H1 (cell line): ENCODE measurements at regions not wholly inside any gene's neighbourhood (a gene's known extent, or its start where the extent isn't known, plus 50 kb on each side); places are given as distances from the start of the nearest gene placed in this dataset.

ENCODE experiments used
- CTCF ChIA-PET: fragments of 300-600 bp; sonication (Branson Sonifier 250); formaldehyde crosslinking; loops from one replicate; lab custom pipeline; 2021; ENCODE audit not compliant: partially characterized antibody; lab: Charles Lee
- POLR2A ChIA-PET: fragments of 300-600 bp; sonication (Branson Sonifier 250); formaldehyde crosslinking; loops from one replicate; lab custom pipeline; 2021; ENCODE audit warnings: inconsistent platforms; ENCODE audit not compliant: partially characterized antibody; lab: Charles Lee
- DNase-seq, 2 experiments: peaks; one replicate each; pipeline versions ENCODE4 v3.0.0 to v3.0.0-alpha.2; 2010 to 2022; ENCODE audit warnings: low spot score in 2 of 2, low read depth in 1 of 2, mixed read lengths in 1 of 2
- FAIRE-seq: peaks from 2 replicates; lab custom pipeline; 2011; peaks lifted over from hg19 to GRCh38; lab: Jason Lieb, UNC
- H2AFZ ChIP-seq: 2 replicates; pipeline ENCODE4 v1.8.1; 2012; ENCODE audit warnings: low read length, inconsistent platforms
- H2AK5ac ChIP-seq: 2 replicates; pipeline ENCODE4 v1.6.1; 2013; ENCODE audit warnings: low read depth, low read length
- H2BK120ac ChIP-seq: replicated peaks from 2 replicates; pipeline ENCODE3; 2013; ENCODE audit warnings: low read depth, low read length, inconsistent platforms
- H2BK12ac ChIP-seq: 2 replicates; pipeline ENCODE4 v1.6.1; 2013; ENCODE audit warnings: low read depth, low read length
- H2BK15ac ChIP-seq: 2 replicates; pipeline ENCODE4 v1.6.1; 2013; ENCODE audit warnings: low read length
- H2BK20ac ChIP-seq: 2 replicates; pipeline ENCODE4 v1.6.1; 2013; ENCODE audit warnings: low read length
- H2BK5ac ChIP-seq: 2 replicates; pipeline ENCODE4 v1.6.1; 2013; ENCODE audit warnings: low read depth, low read length
- H3K14ac ChIP-seq: 2 replicates; pipeline ENCODE4 v1.6.1; 2013; ENCODE audit warnings: inconsistent platforms; ENCODE audit not compliant: insufficient read length
- H3K18ac ChIP-seq: 2 replicates; pipeline ENCODE4 v1.6.1; 2013; ENCODE audit warnings: low read length; ENCODE audit errors: extremely low read depth
- H3K23ac ChIP-seq: 2 replicates; pipeline ENCODE4 v1.6.1; 2013; ENCODE audit warnings: inconsistent platforms; ENCODE audit not compliant: insufficient read length
- H3K23me2 ChIP-seq: 2 replicates; pipeline ENCODE4 v1.6.1; 2013; ENCODE audit warnings: low read depth, low read length
- H3K27ac ChIP-seq: 2 replicates; pipeline ENCODE4 v1.6.1; 2011; ENCODE audit warnings: low read depth, low read length, inconsistent platforms
- H3K27me3 ChIP-seq, 4 experiments: replicated peaks in 1 of 4; 1 replicate in 1 of 4; 2 replicates in 3 of 4; pipeline versions ENCODE4 v1.6.1 to v1.8.1; 2011 to 2013; ENCODE audit warnings: low read length in 3 of 4, mild to moderate bottlenecking in 3 of 4, inconsistent platforms in 2 of 4, mixed read lengths in 2 of 4, moderate library complexity in 1 of 4; ENCODE audit not compliant: control insufficient read depth in 3 of 4, insufficient read depth in 3 of 4; ENCODE audit errors: extremely low read depth in 1 of 4
- H3K36me3 ChIP-seq, 4 experiments: 2 replicates each; pipeline versions ENCODE4 v1.6.1 to v1.8.1; 2011 to 2013; ENCODE audit warnings: mild to moderate bottlenecking in 4 of 4, low read length in 3 of 4, moderate library complexity in 2 of 4, control low read depth in 1 of 4, inconsistent platforms in 1 of 4; ENCODE audit not compliant: insufficient read depth in 4 of 4, control insufficient read depth in 2 of 4
- H3K4ac ChIP-seq: replicated peaks from 2 replicates; pipeline ENCODE3; 2013; ENCODE audit warnings: low read length, low read depth, mixed read lengths, inconsistent platforms; ENCODE audit not compliant: insufficient read length
- H3K4me1 ChIP-seq, 4 experiments: replicated peaks in 1 of 4; 1 replicate in 1 of 4; 2 replicates in 3 of 4; pipeline versions ENCODE4 v1.6.1 to v1.8.1; 2011 to 2013; ENCODE audit warnings: low read length in 3 of 4, inconsistent platforms in 2 of 4, mixed read lengths in 1 of 4; ENCODE audit not compliant: insufficient read depth in 4 of 4, control insufficient read depth in 3 of 4
- H3K4me2 ChIP-seq, 2 experiments: 2 replicates each; pipeline versions ENCODE4 v1.6.1 to v1.8.1; 2011 to 2013; ENCODE audit warnings: low read depth in 2 of 2, low read length in 2 of 2, control low read depth in 1 of 2, inconsistent platforms in 1 of 2, mild to moderate bottlenecking in 1 of 2; ENCODE audit not compliant: insufficient read depth in 1 of 2
- H3K4me3 ChIP-seq, 4 experiments: fragments of 200-600, 300-600 bp in 1 of 4; sonication (generic), shearing (Covaris generic), sonication (Bioruptor Twin) in 1 of 4; 2 replicates each; pipeline versions ENCODE4 v1.5.1 to v1.8.1; 2011 to 2016; ENCODE audit warnings: low read length in 4 of 4, low read depth in 3 of 4, control low read depth in 2 of 4, inconsistent platforms in 2 of 4, mild to moderate bottlenecking in 2 of 4, mixed read lengths in 1 of 4, moderate library complexity in 1 of 4; ENCODE audit not compliant: insufficient read depth in 2 of 4; ENCODE audit errors: extremely low read depth in 1 of 4
- H3K56ac ChIP-seq: replicated peaks from 2 replicates; pipeline ENCODE3; 2013; ENCODE audit warnings: low read depth, mild to moderate bottlenecking, mixed read lengths, low read length, inconsistent platforms; ENCODE audit not compliant: insufficient read length
- H3K79me1 ChIP-seq: 2 replicates; pipeline ENCODE4 v1.6.1; 2013; ENCODE audit warnings: low read depth, low read length, control low read depth
- H3K79me2 ChIP-seq, 2 experiments: 2 replicates each; pipeline versions ENCODE4 v1.6.1 to v1.8.1; 2012 to 2013; ENCODE audit warnings: low read length in 2 of 2, mild to moderate bottlenecking in 2 of 2, inconsistent platforms in 1 of 2; ENCODE audit not compliant: insufficient read depth in 2 of 2, control insufficient read depth in 1 of 2
- H3K9ac ChIP-seq, 4 experiments: replicated peaks in 1 of 4; 1 replicate in 1 of 4; 2 replicates in 3 of 4; pipeline versions ENCODE4 v1.6.1 to v1.8.1; 2011 to 2013; ENCODE audit warnings: low read depth in 3 of 4, low read length in 3 of 4, control low read depth in 2 of 4, mild to moderate bottlenecking in 2 of 4, moderate library complexity in 2 of 4, inconsistent platforms in 1 of 4; ENCODE audit errors: extremely low read depth in 1 of 4
- H3K9me3 ChIP-seq, 2 experiments: 2 replicates each; pipeline versions ENCODE4 v1.6.1 to v1.8.1; 2012 to 2013; ENCODE audit warnings: mild to moderate bottlenecking in 2 of 2, moderate library complexity in 2 of 2, control low read depth in 1 of 2, inconsistent platforms in 1 of 2, low read depth in 1 of 2, low read length in 1 of 2, mixed read lengths in 1 of 2; ENCODE audit not compliant: insufficient read depth in 2 of 2
- H4K20me1 ChIP-seq, 2 experiments: replicated peaks in 1 of 2; 2 replicates each; pipeline versions ENCODE3 to v1.8.1; 2011 to 2013; ENCODE audit warnings: inconsistent platforms in 2 of 2, low read length in 2 of 2, mild to moderate bottlenecking in 1 of 2; ENCODE audit not compliant: insufficient read depth in 2 of 2, control insufficient read depth in 1 of 2
- H4K5ac ChIP-seq: 2 replicates; pipeline ENCODE4 v1.6.1; 2013; ENCODE audit warnings: low read length, low read depth, mixed read lengths, inconsistent platforms; ENCODE audit not compliant: insufficient read length
- H4K8ac ChIP-seq: 2 replicates; pipeline ENCODE4 v1.8.0; 2013; ENCODE audit warnings: mild to moderate bottlenecking, moderate library complexity, low read length, inconsistent platforms; ENCODE audit not compliant: insufficient read depth; ENCODE audit errors: extremely low read depth
- H4K91ac ChIP-seq: replicated peaks from 2 replicates; pipeline ENCODE3; 2013; ENCODE audit warnings: low read length, mixed read lengths, inconsistent platforms; ENCODE audit not compliant: insufficient read length
- ATF2 ChIP-seq: IDR thresholded peaks from 2 replicates; pipeline ENCODE4 v1.6.1; 2012; ENCODE audit warnings: low read length, inconsistent platforms
- CHD2 ChIP-seq: IDR thresholded peaks from 2 replicates; pipeline ENCODE4 v1.6.1; 2012; ENCODE audit warnings: low read length, improper control_type of control experiment
- CTBP2 ChIP-seq: IDR thresholded peaks from 2 replicates; pipeline ENCODE4 v1.7.0; 2011; ENCODE audit warnings: borderline replicate concordance, mild to moderate bottlenecking, moderate library complexity, mixed read lengths, low read length; ENCODE audit not compliant: insufficient read depth, insufficient read length
- HDAC6 ChIP-seq: IDR thresholded peaks from one replicate; pipeline ENCODE4 v1.7.1; 2012; ENCODE audit warnings: low read depth, mild to moderate bottlenecking, inconsistent platforms, low read length, moderate library complexity
- KDM1A ChIP-seq: fragments of 200-600, 300-600 bp; sonication (generic); IDR thresholded peaks from 2 replicates; pipeline ENCODE4 v1.7.1; 2016; ENCODE audit warnings: mild to moderate bottlenecking, low read length, borderline replicate concordance
- PHF8 ChIP-seq: fragments of 200-600 bp; sonication (generic); conservative IDR thresholded peaks from 2 replicates; pipeline ENCODE4 v1.7.1; 2012; ENCODE audit warnings: low read depth, mild to moderate bottlenecking, inconsistent platforms, low read length, moderate library complexity
- POLR2AphosphoS5 ChIP-seq: IDR thresholded peaks from 2 replicates; pipeline ENCODE4 v1.6.1; 2011; ENCODE audit warnings: low read depth, low read length
- RAD21 ChIP-seq, 2 experiments: IDR thresholded peaks in 1 of 2; conservative IDR thresholded peaks in 1 of 2; 2 replicates each; pipeline ENCODE4 v1.6.1; 2011; ENCODE audit warnings: low read depth in 2 of 2, low read length in 2 of 2, improper control_type of control experiment in 1 of 2, inconsistent platforms in 1 of 2, mild to moderate bottlenecking in 1 of 2, moderate library complexity in 1 of 2
- RFX5 ChIP-seq: IDR thresholded peaks from 2 replicates; pipeline ENCODE4 v1.6.1; 2011; ENCODE audit warnings: low read depth, low read length, improper control_type of control experiment, borderline replicate concordance
- SIX5 ChIP-seq: IDR thresholded peaks from 2 replicates; pipeline ENCODE4 v1.6.1; 2011; ENCODE audit warnings: mild to moderate bottlenecking, low read depth, low read length
- SP1 ChIP-seq: IDR thresholded peaks from 2 replicates; pipeline ENCODE4 v1.6.1; 2011; ENCODE audit warnings: low read depth, low read length
- SRF ChIP-seq: IDR thresholded peaks from 2 replicates; pipeline ENCODE4 v1.6.1; 2011; ENCODE audit warnings: mild to moderate bottlenecking, low read depth, low read length, moderate library complexity
- TAF1 ChIP-seq: IDR thresholded peaks from 2 replicates; pipeline ENCODE4 v1.6.1; 2011; ENCODE audit warnings: mild to moderate bottlenecking, low read depth, low read length
- TBP ChIP-seq: IDR thresholded peaks from 2 replicates; pipeline ENCODE4 v1.6.1; 2011; ENCODE audit warnings: low read depth, low read length, improper control_type of control experiment
- WGBS, 2 experiments: shearing (Covaris generic) in 1 of 2; methylation state at CpG; one replicate each; pipeline versions ENCODE4 v1.1.6 to v1.1.7; 2013 to 2015; ENCODE audit warnings: low lambda C conversion rate in 2 of 2, mixed read lengths in 2 of 2, inconsistent platforms in 1 of 2, low coverage in 1 of 2, missing lambda C conversion rate in 1 of 2; ENCODE audit not compliant: insufficient replicate concordance in 2 of 2, insufficient coverage in 1 of 2, insufficient read length in 1 of 2; ENCODE audit errors: extremely low coverage in 1 of 2, missing lambda C conversion rate in 1 of 2; 5-methylcytosine and 5-hydroxymethylcytosine counted together

DNA sequence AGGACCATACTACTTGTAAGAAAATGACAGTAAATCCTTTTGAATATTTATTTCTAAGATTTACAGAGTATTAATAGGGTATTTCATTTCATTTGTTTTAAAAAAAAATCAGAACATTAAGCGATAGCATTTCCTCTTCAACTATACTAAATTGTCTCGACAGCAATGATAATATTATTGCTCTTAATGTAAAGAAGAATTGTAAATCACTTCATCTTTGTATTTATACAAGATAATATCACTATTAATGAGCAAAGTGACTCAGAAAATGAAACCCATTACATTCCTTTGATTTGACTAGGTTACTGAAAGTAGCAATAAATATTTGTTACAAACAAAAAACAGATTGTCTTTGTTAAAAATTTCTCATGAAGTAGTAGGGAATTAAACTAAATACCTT lies 131.1 kb upstream of the CNTN4 start:
- no peak overlapping the region for H3K23ac ChIP-seq
- H3K79me1 ChIP-seq, result no peaks in the 10 kb centered on the region
- H3K4ac ChIP-seq, result no peak overlapping the region
- H2AK5ac ChIP-seq, result no peak overlapping the region
- no peak overlapping the region for H3K56ac ChIP-seq
- H2AFZ ChIP-seq, result no peak overlapping the region
- H3K18ac ChIP-seq, result no peak overlapping the region
- H4K8ac ChIP-seq, result no peak overlapping the region
- ChIA-PET CTCF (no interaction called here), POLR2A (no interaction called here)
- no peak overlapping the region for H2BK120ac ChIP-seq
- H3K9me3 ChIP-seq, result no peaks in the 10 kb centered on the region
- H3K9ac ChIP-seq, result no peak overlapping the region
- H3K14ac ChIP-seq, result no peak overlapping the region
- H3K79me2 ChIP-seq, result no peaks in the 10 kb centered on the region
- no peaks in the 10 kb centered on the region for H4K20me1 ChIP-seq
- no peak overlapping the region for H3K4me2 ChIP-seq
- H2BK5ac ChIP-seq, result no peak overlapping the region
- no peak for DNase-seq
- no peak overlapping the region for H2BK12ac ChIP-seq
- no peak overlapping the region for H3K4me3 ChIP-seq
- no peak overlapping the region for H3K27ac ChIP-seq
- no peaks in the 10 kb centered on the region for H3K4me1 ChIP-seq
- no peak for FAIRE-seq
- 90% methylated on average over 2 of the region's 2 CpGs; no CpG with 5 or more reads in 1 of the 2 experiments for WGBS, 2 experiments
- H3K36me3 ChIP-seq, result no peaks in the 10 kb centered on the region
- H4K5ac ChIP-seq, result no peak overlapping the region
- no peak overlapping the region for H2BK15ac ChIP-seq
- no peaks in the 10 kb centered on the region for H3K27me3 ChIP-seq
- no peak overlapping the region for H4K91ac ChIP-seq
- no peaks in the 10 kb centered on the region for H3K23me2 ChIP-seq
- H2BK20ac ChIP-seq, result no peak overlapping the region
- TF ChIP-seq CHD2 (no peak), SIX5 (no peak), KDM1A (no peak), CTBP2 (no peak), SRF (no peak), RFX5 (no peak), POLR2AphosphoS5 (no peak), SP1 (no peak), PHF8 (no peak), TBP (no peak), RAD21 (IDR thresholded peaks at IDR 0.05 in 1 of 2, conservative IDR thresholded peaks at IDR 0.05 in 1 of 2; ENCODE audit: low read depth in 2 of 2, low read length in 2 of 2) (no peak), HDAC6 (no peak), ATF2 (no peak), TAF1 (no peak)
